NCI-H1417 treated with DMSO at 0.1 percent for 48 hours (cell line): ENCODE measurements at regions not wholly inside any gene's neighbourhood (a gene's known extent, or its start where the extent isn't known, plus 50 kb on each side); places are given as distances from the start of the nearest gene placed in this dataset.

Experiments
- DNase-seq: peaks from one replicate; lab custom pipeline; 2025; lab: John Stamatoyannopoulos, UW

DNA sequence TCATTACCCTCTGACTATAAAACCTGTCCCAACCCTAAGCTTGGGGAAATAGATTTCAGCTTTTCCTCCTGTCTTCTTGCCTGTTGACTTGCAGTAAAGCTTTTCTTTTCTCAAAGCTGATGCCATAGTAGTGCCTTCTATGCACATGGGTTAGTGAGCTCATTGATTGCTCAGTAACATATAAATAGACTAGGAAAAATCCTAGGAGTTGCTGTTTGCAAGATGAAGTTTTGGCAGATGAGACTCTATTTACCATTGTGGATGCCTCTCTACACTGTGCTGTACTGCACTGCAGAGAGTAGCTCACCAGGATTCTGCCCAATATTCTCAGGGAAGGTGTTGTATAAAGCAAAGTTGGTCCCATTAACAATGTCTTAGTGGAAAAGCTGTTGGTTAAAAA lies 262.7 kb upstream of the CD180 start:
- DNase-seq = no peak

DNA sequence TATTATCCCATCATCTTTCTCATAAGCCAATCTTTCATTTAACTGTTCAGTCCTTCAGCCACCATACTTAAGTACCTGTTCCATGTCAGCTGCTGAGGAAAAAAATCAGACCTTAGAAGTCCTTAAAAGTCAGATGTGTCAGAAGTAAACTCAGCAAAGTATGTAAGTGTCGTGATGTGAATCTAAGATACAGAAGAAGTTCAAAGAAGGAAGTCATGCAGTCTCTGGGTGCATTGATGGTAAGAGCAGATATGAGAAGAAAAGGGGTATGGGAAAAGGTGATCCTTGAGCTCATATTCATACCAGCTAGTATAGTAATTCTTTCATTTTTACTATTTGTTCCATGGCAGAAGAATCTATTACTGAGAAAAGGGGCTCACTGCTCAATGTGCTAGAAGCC lies 259.4 kb upstream of the CD180 start:
- DNase-seq = no peak

DNA sequence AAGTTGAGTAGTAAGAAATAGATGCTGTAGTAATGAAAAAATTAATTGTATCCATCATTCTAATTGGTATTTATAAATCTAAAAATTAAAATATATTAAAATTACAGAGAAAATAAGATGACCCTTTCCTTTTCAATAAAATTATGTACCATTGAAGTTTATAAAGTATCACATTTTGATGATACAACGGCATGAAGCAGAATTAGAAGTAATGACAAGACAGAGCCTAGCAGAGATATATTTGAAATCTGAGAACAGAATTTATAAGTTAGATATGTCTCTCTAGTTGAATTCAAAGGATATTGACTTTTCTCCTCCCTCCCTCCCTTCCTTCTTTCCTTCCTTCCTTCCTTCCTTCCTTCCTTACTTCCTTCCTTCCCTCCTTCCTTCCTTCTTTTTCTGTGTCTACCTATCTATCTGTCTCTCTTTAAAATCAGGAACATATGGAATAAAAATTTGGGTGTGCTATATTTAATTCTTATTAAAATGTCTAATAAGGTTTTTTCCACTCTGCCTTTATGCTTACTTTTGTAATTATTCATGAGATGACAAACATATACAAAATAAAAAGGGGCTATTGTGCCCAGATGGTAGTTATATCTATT lies 258.5 kb upstream of the CD180 start:
- DNase-seq = no peak

DNA sequence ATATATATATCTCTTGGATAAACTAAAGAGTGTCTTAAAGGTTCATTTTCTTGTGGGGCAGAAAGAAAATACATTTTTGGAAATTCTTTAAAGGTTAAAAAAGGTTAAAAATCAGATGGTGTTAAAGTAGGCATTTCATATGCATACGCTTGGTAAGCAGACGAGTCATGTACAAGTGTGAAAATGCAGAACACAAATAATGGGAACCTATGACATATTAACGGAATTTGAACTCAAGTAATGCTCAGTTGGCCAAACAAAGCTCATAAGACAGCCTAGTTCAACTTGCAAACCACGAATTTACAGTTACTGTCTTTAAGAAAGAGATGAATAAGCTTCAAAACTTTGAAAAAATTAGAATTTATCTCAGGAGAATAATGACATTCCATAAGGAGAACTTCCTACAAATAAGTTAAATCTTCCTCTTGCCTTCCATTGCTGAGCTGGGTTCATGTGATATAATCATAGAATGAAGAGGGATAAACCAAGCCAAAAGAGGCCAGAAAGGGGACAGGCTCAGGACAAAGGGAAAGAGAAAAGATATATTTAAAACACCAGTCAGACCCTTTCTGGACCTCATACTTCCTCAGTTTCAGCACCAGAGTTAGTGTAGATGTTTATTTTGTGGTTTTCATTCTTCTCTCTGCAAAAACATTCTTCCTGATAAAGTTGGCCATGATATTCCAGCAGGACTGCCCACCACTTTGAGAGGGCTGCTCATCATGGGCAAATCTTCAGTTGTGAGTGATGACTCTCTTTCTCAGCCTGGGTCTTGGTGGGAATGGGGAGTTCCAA lies 256.7 kb upstream of the CD180 start:
- no peak for DNase-seq

DNA sequence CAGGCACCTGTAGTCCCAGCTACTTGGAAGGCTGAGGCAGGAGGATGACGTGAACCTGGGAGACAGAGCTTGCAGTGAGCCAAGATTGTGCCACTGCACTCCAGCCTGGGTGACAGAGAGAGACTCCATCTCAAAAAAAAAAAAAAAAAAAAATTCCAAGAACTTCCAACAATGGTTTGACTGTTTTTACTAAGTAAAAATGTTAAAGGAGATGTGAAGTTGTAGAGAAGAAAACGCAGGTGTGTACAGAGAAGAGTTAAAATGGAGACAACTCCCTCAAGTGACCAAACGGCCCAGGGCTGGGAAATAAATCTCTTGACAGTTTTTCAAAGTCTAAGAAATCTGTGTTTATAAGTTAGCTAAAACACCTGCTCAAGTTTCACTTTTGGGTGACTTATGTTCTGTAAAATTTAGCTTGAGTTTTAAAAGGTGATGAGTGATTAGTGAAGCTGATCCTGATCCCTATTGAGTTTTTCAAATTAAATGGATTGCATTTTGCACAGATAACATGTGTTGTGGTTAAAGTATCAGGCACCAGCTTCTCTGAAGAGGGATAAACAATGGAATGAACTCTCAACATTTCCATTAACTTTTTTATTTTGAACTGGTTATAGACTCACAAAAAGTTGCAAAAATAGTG lies 255.2 kb upstream of the CD180 start:
- no peak for DNase-seq

DNA sequence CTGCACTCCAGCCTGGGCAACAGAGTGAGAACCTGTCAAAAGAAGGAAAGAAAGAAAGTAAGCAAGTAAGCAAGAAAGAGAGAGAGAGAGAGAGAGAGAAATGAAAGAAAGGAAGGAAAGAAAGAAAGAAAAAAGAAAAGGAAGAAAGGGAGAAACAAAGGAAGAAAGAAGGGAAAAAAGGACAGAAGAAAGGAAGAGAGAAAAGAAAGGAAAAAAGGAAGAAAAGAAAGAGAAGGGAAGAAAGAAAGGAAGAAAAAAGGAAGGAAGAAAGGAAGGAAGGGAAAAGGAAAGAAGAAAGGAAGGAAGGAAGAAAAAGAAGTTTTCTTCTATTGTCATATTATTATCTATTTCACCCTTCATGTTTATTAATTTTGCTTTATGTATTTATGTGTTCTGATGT lies 251.1 kb upstream of the CD180 start:
- DNase-seq = no peak

DNA sequence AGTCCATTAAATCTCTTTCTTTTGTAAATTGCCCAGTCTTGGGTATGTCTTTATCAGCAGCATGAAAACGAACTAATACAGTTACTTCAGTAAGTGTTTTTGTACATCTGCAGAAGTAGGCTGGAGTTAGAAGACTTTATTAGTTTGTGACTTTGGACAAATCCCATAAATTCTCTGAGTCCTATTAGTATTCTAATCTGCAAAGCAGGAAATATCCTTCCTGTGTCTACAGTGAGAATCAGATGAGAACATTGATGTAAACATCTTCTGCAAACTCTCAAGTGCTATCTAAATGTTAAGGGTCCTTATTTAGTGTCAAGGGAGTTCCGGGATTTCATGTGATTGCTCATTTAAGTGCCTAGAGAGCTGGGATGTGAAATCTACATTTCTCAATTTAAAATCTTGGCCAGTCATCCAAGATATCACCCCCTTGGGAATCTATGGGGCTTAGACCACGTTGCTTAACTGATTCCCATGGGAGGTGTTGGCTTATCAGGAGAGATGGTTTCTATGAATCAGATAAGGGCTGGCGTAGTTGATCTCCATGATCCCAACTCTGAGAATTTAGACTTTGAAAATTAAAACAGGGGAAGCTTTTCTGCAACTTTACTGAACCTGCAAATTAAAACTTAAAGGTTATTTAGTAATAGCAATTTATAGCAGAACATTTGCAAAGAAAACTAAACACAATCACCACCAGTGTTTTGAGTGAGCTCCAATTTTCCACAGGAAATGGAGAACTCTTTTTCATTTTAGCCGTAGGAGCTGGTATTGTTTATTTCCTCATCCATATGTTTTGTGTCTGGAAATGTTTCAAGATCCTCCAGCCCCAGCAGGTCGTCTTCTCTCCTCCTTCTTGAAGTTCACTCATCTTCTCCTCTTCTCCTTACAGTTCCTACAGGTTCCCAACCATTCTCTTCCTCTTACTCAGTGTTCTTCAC lies 241.6 kb upstream of the CD180 start:
- DNase-seq = no peak

DNA sequence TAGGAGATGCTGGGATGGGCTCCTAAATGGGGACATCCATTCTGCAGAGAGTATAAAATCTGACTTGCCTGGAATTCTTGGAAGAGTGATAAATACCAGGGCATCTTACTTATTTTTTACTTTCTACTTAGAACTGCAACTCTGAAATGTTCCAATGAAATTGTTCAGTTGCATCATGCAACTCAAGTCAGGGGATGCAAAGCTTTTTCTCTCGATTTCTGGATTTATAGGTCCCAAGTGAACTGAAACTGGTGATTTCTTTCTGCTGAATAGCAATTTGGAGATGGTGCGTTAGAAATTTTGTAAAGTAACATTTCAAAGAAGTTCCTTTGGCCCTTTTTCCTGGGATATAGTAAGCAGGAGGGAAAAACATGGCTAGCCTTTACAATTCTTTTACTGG lies 238.4 kb upstream of the CD180 start:
- DNase-seq = no peak

DNA sequence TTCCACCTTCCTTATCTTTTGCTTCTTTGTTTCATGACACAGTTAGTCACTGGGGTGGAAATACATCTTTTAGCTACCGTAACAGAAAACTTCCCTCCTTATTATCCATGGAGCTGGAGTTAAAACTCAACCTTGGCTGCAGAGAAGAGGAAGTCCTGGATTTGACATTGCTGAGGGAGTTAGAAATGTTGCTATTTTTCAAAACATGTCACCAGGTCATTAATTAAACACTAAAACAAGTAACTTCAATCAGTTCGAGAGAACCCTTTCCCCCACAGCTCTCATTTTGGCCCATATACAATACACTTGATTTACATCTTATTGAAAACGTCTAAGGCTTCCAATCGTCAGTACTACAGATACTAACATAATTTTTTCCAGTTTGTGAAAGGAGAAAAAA lies 237.9 kb upstream of the CD180 start:
- DNase-seq = no peak

DNA sequence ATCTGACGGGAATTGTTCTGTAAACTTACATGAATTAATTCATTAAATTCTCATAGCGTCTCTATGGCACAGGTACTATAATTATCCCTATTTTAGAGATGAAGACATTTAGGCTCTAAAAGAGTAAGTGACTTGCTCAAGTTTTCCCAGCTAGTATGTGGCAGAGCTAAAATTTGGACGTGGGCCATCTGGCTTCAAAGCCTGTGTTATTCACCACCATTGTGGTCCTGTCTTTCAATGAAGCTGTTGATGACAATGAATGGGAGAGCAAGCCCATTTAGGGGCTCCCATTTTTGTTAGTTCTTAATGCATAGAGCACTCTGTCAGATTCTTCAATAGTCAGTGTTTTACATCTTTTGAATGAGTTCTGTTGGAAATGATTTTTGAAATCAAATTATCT lies 236.0 kb upstream of the CD180 start:
- DNase-seq = no peak

DNA sequence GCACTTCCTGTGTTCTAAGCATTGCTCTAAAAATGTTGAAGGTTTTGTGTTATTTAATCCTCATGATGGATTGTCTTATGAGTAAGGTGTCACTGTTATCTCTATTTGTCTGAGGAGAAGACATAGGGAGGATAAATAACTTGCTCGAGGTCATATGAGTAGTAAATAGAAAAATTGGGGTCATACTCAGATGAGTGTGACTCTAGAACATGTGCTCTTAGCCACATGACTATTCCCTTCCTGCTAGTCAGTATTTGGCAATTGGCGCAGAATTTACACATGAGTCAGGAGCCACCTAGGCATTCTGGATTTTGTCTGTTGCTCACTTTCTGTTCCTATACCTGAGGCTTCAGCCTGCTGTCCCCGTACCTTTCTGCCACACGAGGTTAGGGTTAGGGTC lies 234.6 kb upstream of the CD180 start:
- DNase-seq = no peak

DNA sequence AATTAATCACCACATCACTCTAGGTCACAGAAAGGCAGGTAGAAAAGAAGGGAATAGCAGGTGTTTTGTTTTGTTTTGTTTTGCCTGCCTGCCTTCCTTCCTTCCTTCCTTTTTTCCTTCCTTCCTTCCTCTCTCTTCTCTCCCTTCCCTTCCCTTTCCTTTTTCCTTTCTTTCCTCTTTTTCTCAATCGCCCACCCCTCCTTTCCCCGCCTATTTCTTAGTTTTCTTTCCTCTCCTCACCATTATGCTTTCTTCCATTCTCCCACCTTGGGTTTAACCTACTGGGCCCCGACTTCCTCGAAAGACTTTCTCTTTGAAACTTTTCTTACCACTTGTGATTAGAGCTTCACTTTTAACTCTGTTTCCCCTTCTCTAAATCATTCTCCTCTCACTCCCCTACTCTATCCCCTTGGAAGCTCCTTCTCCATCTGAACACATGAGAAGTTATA lies 231.3 kb upstream of the CD180 start:
- DNase-seq = no peak

DNA sequence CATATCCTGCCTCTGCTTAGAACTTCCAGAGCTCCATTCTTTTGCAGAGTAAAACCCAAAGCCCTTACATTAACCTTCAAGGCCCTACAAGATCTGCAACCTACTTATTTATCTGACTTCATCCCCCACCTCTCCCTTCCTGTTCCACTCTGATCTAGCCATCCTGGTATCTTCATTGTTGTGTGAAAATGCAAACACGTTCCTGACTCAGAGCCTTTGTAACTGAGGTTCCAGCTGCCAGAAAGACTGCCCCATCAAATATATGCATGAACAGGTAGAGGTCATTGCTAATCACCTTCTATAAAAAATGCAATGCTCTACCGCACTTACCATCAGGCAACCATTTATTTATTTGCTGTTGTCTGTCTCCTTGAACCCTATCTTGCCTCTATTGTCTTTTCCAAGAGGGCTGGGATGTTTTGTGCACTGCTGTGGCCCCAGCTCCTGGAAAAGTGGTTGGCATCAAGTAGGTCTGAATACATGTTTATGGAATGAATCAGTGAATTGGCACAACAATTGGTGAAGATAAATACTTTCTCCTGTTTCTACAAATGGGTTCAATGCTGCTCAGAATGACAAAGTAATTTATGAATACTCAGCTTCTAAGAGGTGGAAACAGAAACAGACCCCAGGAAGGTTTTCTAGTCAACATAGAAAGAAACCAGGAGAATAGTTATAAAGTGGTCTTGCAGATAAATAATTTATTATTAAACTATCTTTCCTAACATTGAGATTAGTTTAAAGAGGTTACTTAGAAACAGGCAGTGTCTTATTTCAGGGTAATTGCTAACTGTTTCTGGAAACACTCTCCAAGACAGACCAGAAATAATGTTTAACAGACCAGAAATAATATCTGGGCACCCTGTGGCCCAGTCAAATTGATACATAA lies 230.6 kb upstream of the CD180 start:
- no peak for DNase-seq

DNA sequence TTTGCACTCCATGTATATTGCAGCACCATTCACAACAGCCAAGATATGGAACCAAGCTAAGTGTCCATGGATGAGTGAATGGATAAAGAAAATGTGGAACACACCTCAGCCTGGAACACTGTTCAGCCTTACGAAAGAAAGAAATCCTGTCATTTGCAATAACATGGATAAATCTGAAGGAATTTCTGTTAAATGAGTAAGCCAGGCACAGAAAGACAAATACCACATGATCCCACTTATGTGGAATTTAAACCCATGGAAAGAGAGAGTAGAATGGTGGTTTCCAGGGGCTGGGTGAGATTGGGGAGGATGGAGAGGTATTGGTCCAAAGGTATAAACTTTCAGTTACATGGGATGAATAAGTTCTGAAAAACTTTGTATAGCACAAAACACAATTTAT lies 228.9 kb upstream of the CD180 start:
- DNase-seq = no peak

DNA sequence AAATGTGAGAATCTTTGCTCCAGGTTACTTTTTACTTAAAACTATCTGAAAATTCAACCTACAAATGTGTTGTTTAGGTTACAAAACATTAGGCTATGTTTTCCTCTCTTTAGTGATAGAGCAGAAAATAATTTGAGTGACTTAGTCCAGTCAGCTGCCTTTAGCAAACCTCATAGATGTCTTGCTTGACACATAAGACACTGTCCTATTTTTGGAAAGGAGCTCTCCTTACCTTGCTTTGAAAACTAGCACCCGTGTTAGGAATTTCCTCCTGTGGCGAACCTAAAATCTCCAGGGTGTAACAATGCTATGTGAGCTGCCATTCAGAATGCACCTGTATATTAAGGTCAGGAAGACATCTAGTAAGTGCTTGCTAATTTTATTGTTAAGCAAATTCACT lies 221.2 kb upstream of the CD180 start:
- no peak for DNase-seq

DNA sequence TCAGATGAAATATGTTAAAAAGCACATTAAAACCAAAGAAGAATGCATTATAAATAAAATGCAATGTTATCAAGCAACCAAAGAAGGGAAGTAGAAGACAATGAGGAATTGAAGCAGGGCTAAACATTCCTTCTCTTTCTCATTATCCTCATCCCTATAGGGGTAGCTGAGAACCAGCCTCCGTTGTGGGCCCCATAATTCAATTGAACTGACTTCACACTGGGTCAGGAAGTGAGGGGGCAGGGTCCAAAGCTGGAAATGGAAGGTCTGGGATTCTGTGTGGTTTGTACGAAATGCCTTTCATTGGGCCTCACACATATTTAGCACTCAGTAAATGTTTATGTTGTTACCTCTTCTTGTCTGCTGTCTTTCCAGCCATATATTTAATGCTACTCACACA lies 220.4 kb upstream of the CD180 start:
- DNase-seq = no peak

DNA sequence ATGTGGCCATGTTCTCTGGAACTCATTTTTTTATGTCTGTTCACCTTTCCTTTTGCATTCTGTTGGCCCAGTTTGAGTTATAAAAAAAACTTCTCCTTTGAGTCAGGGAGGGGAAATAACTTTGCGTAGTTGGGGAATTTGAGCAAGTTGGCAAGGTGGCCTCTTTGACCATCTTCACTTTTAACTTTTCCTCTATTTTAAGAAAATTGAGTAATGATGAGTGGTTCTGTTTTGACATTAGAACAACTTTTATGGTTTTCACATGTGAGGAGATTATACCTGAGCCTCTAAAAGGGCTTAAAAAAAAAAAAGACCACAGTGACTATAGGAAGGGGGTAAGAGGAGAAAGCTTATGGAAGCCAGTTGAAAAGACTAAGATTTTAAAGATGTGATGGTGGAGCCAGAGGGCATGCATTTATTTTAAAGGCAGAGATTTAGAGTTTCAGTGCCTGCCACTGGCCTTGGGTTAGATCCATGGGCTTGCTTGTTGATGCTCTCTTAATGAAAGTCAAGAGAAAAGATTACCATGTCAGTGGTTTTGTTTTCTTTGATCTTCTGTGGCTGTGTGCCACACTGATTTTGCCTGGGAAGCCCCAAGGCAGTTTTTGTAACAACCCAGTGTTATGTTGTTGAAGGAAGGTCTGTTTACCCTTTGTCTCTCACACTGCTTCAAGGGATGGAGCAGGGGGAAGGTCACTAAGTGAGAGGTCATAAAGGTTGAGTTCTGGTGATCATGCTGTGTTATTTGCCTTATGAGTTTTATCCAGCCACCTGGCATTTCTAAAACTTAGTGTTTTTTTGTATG lies 219.7 kb upstream of the CD180 start:
- DNase-seq = no peak

DNA sequence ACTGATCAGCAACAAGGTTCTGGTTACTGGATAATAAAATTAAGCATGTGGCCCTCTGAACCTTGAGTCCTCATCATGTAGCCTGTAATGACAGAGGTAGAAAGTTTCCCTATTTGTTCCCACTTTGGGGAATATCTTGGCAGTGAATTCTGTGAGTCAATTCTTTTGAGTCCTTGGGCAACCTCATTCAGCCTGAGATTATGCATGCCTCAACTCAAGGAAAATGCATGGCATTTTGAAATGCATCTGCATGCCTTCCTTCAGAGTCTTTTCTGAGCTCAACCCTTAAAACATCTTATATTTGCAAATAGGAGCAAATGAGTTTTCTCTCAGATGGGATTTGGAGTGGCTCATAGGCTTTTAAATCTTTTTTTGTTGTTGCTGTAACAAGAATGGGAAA lies 218.1 kb upstream of the CD180 start:
- no peak for DNase-seq

DNA sequence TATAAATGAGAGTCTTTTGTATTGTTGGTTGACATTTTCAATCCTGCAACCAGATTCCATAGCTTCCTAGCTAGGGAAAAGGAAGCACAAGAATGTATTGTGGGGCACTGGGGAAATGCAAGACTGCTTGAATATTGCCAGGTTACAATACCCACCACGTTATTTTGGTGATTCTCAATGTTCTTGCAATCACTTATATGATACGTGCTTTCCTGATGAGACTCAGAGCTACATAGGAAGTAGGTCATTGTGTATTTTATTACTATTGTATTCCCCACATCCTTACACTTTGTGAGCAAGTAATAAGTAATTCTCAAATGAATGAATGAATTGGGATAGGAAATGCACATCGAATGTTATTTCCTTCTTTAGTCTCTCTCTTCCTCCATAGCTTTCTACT lies 217.1 kb upstream of the CD180 start:
- DNase-seq = no peak

DNA sequence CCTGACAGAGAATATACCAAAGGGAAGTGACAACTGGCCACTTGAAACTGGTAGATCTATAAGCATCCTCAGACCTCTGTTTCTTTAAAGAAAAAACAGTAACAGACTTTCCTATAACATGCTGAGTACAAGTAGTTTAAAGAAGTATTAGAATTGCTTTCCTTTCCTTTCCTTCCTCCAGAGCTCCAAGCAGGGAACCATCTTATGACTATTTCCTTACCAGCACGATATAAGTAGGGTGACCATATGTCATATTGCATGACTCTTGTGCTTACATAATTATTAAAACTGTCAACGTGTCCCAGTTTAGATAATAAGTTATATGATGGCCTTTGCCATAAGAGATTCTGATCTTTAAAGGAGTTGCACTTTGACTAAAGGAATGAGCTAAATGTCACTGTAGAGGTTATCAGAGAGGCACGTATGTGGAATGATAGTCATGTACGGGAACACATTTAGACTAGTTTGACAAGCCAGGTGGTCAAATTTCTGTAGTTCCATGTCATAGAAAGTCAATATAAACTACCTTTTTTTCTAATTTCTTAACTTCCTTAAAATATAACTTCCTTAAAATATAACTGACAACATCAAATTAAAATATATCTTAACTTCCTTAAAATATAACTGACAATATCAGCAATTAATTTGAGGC lies 212.7 kb upstream of the CD180 start:
- DNase-seq = no peak
